ENCODE measurements at regions not wholly inside any gene's neighbourhood (a gene's known extent, or its start where the extent isn't known, plus 50 kb on each side); places are given as distances from the start of the nearest gene placed in this dataset.

- DNase-seq (ENCODE audit: low spot score), result peak; percentile 9
- TF ChIP-seq CTCF (IDR thresholded peaks at IDR 0.05; ENCODE audit: extremely low read depth, insufficient read depth, missing control alignments), result no peak
- in situ Hi-C loops (cut with MboI; ENCODE audit: low pct_unique_long_range_greater_than_20kb, low sequenced_read_pairs, unreplicated experiment), result no loop called here
Measured at GRCh38 chr2:238558456-238559099, 131.9 kb downstream of the ASB1 start.

- in situ Hi-C loops (cut with MboI; ENCODE audit: low pct_unique_long_range_greater_than_20kb, low sequenced_read_pairs, unreplicated experiment), result no loop called here
- DNase-seq (ENCODE audit: low spot score), result peak; percentile 7
- TF ChIP-seq CTCF (IDR thresholded peaks at IDR 0.05; ENCODE audit: extremely low read depth, insufficient read depth, missing control alignments), result no peak
Measured at GRCh38 chr2:238560234-238560633, 133.5 kb downstream of the ASB1 start.

- peak; percentile 4 for DNase-seq (ENCODE audit: low spot score)
- in situ Hi-C loops (cut with MboI; ENCODE audit: low pct_unique_long_range_greater_than_20kb, low sequenced_read_pairs, unreplicated experiment), result no loop called here
- TF ChIP-seq CTCF (IDR thresholded peaks at IDR 0.05; ENCODE audit: extremely low read depth, insufficient read depth, missing control alignments), result no peak
Measured at GRCh38 chr2:238561230-238561629, 134.5 kb downstream of the ASB1 start.

GRCh38 chr2:238562446-238562845 lies 135.7 kb downstream of the ASB1 start:
- no peak for TF ChIP-seq CTCF (IDR thresholded peaks at IDR 0.05; ENCODE audit: extremely low read depth, insufficient read depth, missing control alignments)
- DNase-seq (ENCODE audit: low spot score), result no peak
- in situ Hi-C loops (cut with MboI; ENCODE audit: low pct_unique_long_range_greater_than_20kb, low sequenced_read_pairs, unreplicated experiment), result no loop called here

- in situ Hi-C loops (cut with MboI; ENCODE audit: low pct_unique_long_range_greater_than_20kb, low sequenced_read_pairs, unreplicated experiment), result no loop called here
- no peak for DNase-seq (ENCODE audit: low spot score)
- no peak for TF ChIP-seq CTCF (IDR thresholded peaks at IDR 0.05; ENCODE audit: extremely low read depth, insufficient read depth, missing control alignments)
Measured at GRCh38 chr2:238563551-238563950, 136.8 kb downstream of the ASB1 start.

GRCh38 chr2:238564286-238564920 lies 137.7 kb downstream of the ASB1 start:
- no peak for TF ChIP-seq CTCF (IDR thresholded peaks at IDR 0.05; ENCODE audit: extremely low read depth, insufficient read depth, missing control alignments)
- DNase-seq (ENCODE audit: low spot score), result no peak
- in situ Hi-C loops (cut with MboI; ENCODE audit: low pct_unique_long_range_greater_than_20kb, low sequenced_read_pairs, unreplicated experiment), result no loop called here
